Activated T-cell treated with anti-CD3 and anti-CD28 coated beads, Interleukin-2, amount 50 U/mL, for 48 hours (primary cell): ENCODE measurements at regions not wholly inside any gene's neighbourhood (a gene's known extent, or its start where the extent isn't known, plus 50 kb on each side); places are given as distances from the start of the nearest gene placed in this dataset.
A peak's percentile ranks its signal among the peaks of the same experiment; 100 is the strongest.

Source experiments
- DNase-seq, 2 experiments: peaks; one replicate each; pipeline ENCODE4 v3.0.0-alpha.2; 2020

GRCh38 chr11:119519796-119520195 lies 96.8 kb upstream of the THY1 start:
- DNase-seq, result no peak

- peak in 1 of 2 experiments; percentile 30 for DNase-seq
Measured at GRCh38 chr11:119518746-119519730, 96.1 kb upstream of the THY1 start.

GRCh38 chr11:119515771-119516400 lies 92.9 kb upstream of the THY1 start:
- no peak for DNase-seq

- no peak for DNase-seq
Measured at GRCh38 chr11:119513806-119514170, 90.8 kb upstream of the THY1 start.

- DNase-seq, result no peak
Measured at GRCh38 chr11:119513131-119513805, 90.3 kb upstream of the THY1 start.

GRCh38 chr11:119512369-119512768 lies 89.4 kb upstream of the THY1 start:
- DNase-seq, result no peak

GRCh38 chr11:119511614-119512306 lies 88.8 kb upstream of the THY1 start:
- no peak for DNase-seq

GRCh38 chr11:119509969-119510401 lies 87.0 kb upstream of the THY1 start:
- peak; percentile 40 to 51 for DNase-seq

GRCh38 chr11:119509282-119509841 lies 86.4 kb upstream of the THY1 start:
- no peak for DNase-seq

- DNase-seq, result no peak
Measured at GRCh38 chr11:119506436-119506835, 83.5 kb upstream of the THY1 start.

- no peak for DNase-seq
Measured at GRCh38 chr11:119505861-119506260, 82.9 kb upstream of the THY1 start.

- no peak for DNase-seq
Measured at GRCh38 chr11:119505071-119505470, 82.1 kb upstream of the THY1 start.

- no peak for DNase-seq
Measured at GRCh38 chr11:119504371-119504770, 81.4 kb upstream of the THY1 start.

GRCh38 chr11:119501777-119502405 lies 78.9 kb upstream of the THY1 start:
- DNase-seq, result no peak

- DNase-seq, result no peak
Measured at GRCh38 chr11:119497717-119498116, 74.7 kb upstream of the THY1 start.

GRCh38 chr11:119496997-119497396 lies 74.0 kb upstream of the THY1 start:
- no peak for DNase-seq

GRCh38 chr11:119496469-119496868 lies 73.5 kb upstream of the THY1 start:
- DNase-seq, result no peak

GRCh38 chr11:119493712-119494111 lies 70.7 kb upstream of the THY1 start:
- DNase-seq, result no peak

GRCh38 chr11:119491753-119492510 lies 69.0 kb upstream of the THY1 start:
- DNase-seq, result no peak

GRCh38 chr11:119490253-119491006 lies 67.5 kb upstream of the THY1 start:
- no peak for DNase-seq

- no peak for DNase-seq
Measured at GRCh38 chr11:119489087-119489486, 66.1 kb upstream of the THY1 start.
